RWPE1 (cell line): ENCODE measurements at regions not wholly inside any gene's neighbourhood (a gene's known extent, or its start where the extent isn't known, plus 50 kb on each side); places are given as distances from the start of the nearest gene placed in this dataset.
A peak's percentile ranks its signal among the peaks of the same experiment; 100 is the strongest.
"Not testable (repeated sequence)": the region's sequence is repeated elsewhere in the genome, so short reads cannot be mapped to it uniquely, and the experiment has no call there.

Source experiments
- CTCF ChIA-PET: fragments of 350-600 bp; sonication (Branson Sonifier 250); formaldehyde crosslinking; extraction: SDS; loops from one replicate; lab custom pipeline; 2021; lab: Yijun Ruan, JAX
- POLR2A ChIA-PET: fragments of 400-600 bp; formaldehyde crosslinking; extraction: SDS; loops from one replicate; lab custom pipeline; 2020; ENCODE audit warnings: antibody characterized with exemption; ENCODE audit not compliant: low non-redundant PET; lab: Yijun Ruan, JAX
- DNase-seq: peaks from one replicate; pipeline ENCODE4 v3.0.0; 2012; ENCODE audit warnings: low spot score
- H3K27ac ChIP-seq: fragments of 450-650 bp; 2 replicates; pipeline ENCODE4 v1.5.1; 2017
- TF ChIP-seq, protein P1 (sequence below): fragments of 450-650 bp; conservative IDR thresholded peaks from 2 replicates; pipeline ENCODE4 v1.5.1; 2017; ENCODE audit warnings: low read depth, mild to moderate bottlenecking

- POLR2A ChIA-PET = no interaction called here
- H3K27ac ChIP-seq = no peak overlapping the region
- CTCF ChIA-PET = no interaction called here
- TF ChIP-seq, protein P1, sequence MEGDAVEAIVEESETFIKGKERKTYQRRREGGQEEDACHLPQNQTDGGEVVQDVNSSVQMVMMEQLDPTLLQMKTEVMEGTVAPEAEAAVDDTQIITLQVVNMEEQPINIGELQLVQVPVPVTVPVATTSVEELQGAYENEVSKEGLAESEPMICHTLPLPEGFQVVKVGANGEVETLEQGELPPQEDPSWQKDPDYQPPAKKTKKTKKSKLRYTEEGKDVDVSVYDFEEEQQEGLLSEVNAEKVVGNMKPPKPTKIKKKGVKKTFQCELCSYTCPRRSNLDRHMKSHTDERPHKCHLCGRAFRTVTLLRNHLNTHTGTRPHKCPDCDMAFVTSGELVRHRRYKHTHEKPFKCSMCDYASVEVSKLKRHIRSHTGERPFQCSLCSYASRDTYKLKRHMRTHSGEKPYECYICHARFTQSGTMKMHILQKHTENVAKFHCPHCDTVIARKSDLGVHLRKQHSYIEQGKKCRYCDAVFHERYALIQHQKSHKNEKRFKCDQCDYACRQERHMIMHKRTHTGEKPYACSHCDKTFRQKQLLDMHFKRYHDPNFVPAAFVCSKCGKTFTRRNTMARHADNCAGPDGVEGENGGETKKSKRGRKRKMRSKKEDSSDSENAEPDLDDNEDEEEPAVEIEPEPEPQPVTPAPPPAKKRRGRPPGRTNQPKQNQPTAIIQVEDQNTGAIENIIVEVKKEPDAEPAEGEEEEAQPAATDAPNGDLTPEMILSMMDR = no peak
- DNase-seq = no peak
These were observed 76.0 kb upstream of the RASA1 start for GRCh38 chr5:87191645-87192044.

DNA sequence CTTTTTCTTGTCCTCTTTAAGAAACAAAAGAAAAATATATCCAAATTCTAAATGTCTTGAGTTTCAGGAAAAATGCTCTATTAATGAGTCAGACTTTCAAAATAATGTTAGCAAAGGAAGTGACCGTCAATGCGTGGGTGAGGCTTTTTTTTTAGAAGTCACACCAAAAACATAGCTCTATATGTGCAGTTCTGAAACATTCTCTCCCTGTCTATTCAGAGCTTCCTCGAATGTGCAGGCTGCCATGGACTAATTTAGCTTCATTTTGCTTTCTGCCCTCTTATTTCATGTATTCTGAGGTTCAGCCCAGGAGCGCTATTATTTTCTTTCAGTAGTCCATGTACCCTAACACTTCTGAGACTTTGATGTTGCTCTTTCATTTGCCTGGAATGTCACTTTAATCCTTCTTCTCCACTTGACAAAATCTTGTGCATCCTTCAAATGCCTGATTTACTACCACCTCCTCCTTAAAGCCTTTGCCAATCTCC, 72.5 kb upstream of the RASA1 start:
- no peak overlapping the region for H3K27ac ChIP-seq
- peak; percentile 52 for DNase-seq
- TF ChIP-seq, protein P1 = no peak
- CTCF ChIA-PET = interaction anchor here (0.6 to 0.8 kb wide), 2 partner anchors 102 to 116 kb away, joined by 3 read pairs; no protein-coding TSS in a partner anchor
- POLR2A ChIA-PET = no interaction called here

GRCh38 chr5:87195616-87196015, 72.1 kb upstream of the RASA1 start:
- ChIA-PET CTCF (no interaction called here), POLR2A (no interaction called here)
- no peak for DNase-seq
- TF ChIP-seq, protein P1 = no peak
- no peak overlapping the region for H3K27ac ChIP-seq

GRCh38 chr5:87198010-87198409, 69.7 kb upstream of the RASA1 start:
- POLR2A ChIA-PET = no interaction called here
- DNase-seq = no peak
- H3K27ac ChIP-seq = no peak overlapping the region
- TF ChIP-seq, protein P1 = no peak
- CTCF ChIA-PET = no interaction called here

DNA sequence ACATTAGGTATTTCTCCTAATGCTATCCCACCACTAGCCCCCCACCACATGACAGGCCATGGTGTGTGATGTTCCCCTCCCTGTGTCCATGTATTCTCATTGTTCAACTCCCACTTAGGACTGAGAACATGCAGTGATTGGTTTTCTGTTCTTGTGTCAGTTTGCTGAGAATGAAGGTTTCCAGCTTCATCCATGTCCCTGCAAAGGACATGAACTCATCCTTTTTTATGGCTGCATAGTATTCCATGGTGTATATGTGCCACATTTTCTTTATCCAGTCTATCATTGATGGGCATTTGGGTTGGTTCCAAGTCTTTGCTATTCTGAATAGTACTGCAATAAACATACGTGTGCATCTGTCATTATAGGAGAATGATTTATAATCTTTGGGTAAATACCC, 68.4 kb upstream of the RASA1 start:
- CTCF ChIA-PET, DNase-seq, H3K27ac ChIP-seq: not testable (repeated sequence)
- POLR2A ChIA-PET = interaction anchor here (0.6 kb wide), 1 partner anchor 48 kb away, joined by 3 read pairs; no protein-coding TSS in a partner anchor

DNA sequence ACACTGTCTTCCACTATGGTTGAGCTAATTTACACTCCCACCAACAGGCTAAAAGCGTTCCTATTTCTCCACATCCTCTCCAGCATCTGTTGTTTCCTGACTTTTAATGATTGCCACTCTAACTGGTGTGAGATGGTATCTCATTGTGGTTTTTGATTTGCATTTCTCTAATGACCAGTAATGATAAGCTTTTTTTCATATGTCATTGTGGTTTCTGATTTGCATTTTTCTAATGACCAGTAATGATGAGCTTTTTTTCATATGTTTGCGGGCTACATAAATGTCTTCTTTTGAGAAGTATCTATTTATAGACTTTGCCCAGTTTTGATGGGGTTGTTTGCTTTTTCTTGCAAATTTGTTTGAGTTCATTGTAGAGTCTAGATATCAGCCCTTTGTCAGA, 68.0 kb upstream of the RASA1 start:
- POLR2A ChIA-PET = interaction anchor here (0.6 kb wide), 1 partner anchor 49 kb away, joined by 3 read pairs; no protein-coding TSS in a partner anchor
- H3K27ac ChIP-seq, DNase-seq, CTCF ChIA-PET: not testable (repeated sequence)

DNA sequence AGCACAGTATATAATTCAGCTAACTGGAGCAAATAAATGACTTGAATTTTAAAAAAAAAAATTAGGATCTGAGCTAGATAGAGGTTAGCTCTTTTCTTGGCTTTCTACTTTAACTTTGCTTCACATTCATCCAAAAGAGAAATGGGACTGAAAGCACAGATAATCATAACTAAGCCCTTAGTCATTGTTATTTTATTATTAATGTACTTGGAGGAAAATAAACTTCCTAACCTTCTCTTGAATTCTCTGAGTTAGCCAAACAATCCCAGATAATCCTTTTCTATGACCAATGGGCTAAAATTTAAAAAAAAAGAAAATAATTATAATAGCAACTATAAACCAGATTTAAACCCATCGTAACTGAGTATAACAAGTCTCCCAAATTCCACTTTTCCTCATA, 57.6 kb upstream of the RASA1 start:
- no peak overlapping the region for H3K27ac ChIP-seq
- POLR2A ChIA-PET = no interaction called here
- no peak for DNase-seq
- TF ChIP-seq, protein P1 = no peak
- CTCF ChIA-PET = interaction anchor here (0.7 kb wide), 1 partner anchor 33 kb away, joined by 3 read pairs; no protein-coding TSS in a partner anchor
